ENCODE measurements at regions not wholly inside any gene's neighbourhood (a gene's known extent, or its start where the extent isn't known, plus 50 kb on each side); places are given as distances from the start of the nearest gene placed in this dataset.
A peak's percentile ranks its signal among the peaks of the same experiment; 100 is the strongest.

DNA sequence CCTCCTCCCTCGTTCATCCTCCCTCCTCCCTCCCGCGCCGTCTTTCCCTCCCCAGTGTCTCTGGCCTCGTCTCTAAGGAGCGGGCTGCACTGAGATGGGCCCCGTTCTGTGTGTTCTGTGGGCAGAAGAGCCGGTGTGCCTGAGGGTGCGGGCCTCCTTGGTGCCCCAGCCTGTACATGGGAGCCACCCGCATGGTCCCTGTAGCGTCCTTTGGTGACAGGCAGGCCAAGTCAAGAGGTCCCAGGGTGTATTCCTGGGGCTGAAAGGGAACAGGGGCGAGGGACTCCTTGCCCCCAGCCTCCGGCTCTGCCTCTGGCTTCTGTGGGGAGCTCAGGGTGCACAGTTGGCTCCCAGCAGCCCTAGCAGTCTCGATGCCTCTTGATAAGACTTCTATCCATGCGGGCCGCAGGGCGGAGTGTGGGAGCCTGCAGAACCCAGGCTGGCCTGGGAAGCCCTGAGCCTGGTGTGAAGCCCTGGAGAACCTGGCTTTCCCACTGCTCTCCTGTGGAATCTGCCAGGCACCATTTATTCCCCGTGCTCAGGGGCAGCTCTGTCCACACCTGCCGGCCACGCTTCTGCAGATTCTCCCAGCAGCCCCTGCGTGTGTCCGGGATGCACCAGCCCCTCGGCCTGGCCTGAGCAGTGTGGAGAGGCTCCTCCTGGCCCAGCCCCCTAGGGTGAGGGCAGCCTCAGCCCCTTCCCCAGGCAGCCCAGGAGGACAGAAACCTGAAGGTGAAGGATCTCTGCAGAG is 181.3 kb downstream of the KIF26A start:
- Mint-ChIP-seq H3K4me1 (ENCODE audit: low read depth) (no peaks in the 10 kb centered on the region), H3K36me3 (ENCODE audit: low read depth) (no peaks in the 10 kb centered on the region), H3K9me3 (ENCODE audit: low read depth) (no peaks in the 10 kb centered on the region), H3K4me3 (ENCODE audit: unreplicated experiment) (no peak overlapping the region), H3K27ac (ENCODE audit: unreplicated experiment) (no peak overlapping the region), H3K27me3 (ENCODE audit: low read depth) (peaks cover 8% of the 10 kb centered on the region)
- DNase-seq (ENCODE audit: low spot score) = peak; percentile 85
- no peak for TF ChIP-seq CTCF (IDR thresholded peaks at IDR 0.05)

DNA sequence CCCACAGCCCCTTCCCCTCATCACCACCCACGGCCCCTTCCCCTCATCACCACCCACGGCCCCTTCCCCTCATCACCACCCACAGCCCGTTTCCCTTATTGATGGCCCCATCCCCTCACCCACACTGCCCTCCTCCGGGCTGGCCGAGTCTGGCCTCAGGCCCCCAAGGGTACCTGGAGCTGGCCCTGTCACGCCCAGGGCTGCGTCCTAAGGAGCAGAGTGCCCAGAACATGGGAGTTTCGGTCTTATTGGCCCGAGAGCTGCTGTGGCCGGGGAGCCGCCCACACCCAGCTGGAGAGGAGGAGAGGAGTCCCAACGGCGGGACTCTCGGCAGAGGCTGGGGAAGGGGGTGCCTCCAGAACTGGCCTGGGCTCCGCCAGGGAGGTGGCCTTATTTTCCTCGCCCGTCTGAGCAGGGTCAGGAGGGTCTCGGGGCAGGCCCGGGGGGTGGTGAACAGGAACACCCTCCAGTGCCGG is 182.3 kb downstream of the KIF26A start:
- no peaks in the 10 kb centered on the region for H3K9me3 Mint-ChIP-seq (ENCODE audit: low read depth)
- peaks cover 8% of the 10 kb centered on the region for H3K27me3 Mint-ChIP-seq (ENCODE audit: low read depth)
- no peaks in the 10 kb centered on the region for H3K36me3 Mint-ChIP-seq (ENCODE audit: low read depth)
- no peak for DNase-seq (ENCODE audit: low spot score)
- H3K27ac Mint-ChIP-seq (ENCODE audit: unreplicated experiment) = no peak overlapping the region
- no peaks in the 10 kb centered on the region for H3K4me1 Mint-ChIP-seq (ENCODE audit: low read depth)
- TF ChIP-seq CTCF (IDR thresholded peaks at IDR 0.05) = no peak
- no peak overlapping the region for H3K4me3 Mint-ChIP-seq (ENCODE audit: unreplicated experiment)

DNA sequence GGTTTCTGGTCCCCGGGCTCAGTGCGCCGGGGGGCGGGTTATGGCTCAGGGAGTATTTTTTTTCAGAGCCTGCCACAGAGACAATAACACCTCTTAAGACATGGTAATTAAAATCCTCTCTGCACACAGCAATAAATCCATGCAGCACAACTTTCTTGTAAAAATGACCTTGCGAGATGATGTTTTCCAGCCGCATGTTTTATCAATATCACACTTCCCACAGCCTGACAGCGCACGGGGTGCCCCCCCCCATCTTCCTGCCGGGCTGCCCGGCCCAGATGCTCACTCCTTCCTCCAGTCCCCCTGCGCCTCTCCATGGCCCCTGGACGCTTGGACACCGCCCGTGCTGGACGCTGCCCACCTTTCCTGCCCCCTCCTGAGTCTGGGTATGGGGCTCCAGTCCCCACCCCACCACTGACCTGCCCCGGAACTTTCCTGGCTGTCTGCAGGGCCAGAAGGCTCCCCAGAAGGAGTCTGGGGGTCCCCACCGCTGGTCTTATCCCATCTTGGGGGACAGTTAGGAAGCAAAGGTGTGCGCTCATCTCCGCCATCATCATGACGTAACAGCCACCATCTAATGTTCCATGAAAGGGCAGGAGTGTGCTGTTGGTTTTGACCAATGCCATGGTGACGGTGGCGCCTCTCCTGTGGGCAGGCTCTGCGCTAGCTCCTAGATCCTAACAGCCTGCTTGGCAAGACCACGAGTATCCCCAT is 182.9 kb downstream of the KIF26A start:
- Mint-ChIP-seq H3K4me3 (ENCODE audit: unreplicated experiment) (no peak overlapping the region), H3K36me3 (ENCODE audit: low read depth) (no peaks in the 10 kb centered on the region), H3K27ac (ENCODE audit: unreplicated experiment) (no peak overlapping the region), H3K4me1 (ENCODE audit: low read depth) (no peaks in the 10 kb centered on the region), H3K9me3 (ENCODE audit: low read depth) (no peaks in the 10 kb centered on the region), H3K27me3 (ENCODE audit: low read depth) (peaks cover 8% of the 10 kb centered on the region)
- no peak for DNase-seq (ENCODE audit: low spot score)
- no peak for TF ChIP-seq CTCF (IDR thresholded peaks at IDR 0.05)

DNA sequence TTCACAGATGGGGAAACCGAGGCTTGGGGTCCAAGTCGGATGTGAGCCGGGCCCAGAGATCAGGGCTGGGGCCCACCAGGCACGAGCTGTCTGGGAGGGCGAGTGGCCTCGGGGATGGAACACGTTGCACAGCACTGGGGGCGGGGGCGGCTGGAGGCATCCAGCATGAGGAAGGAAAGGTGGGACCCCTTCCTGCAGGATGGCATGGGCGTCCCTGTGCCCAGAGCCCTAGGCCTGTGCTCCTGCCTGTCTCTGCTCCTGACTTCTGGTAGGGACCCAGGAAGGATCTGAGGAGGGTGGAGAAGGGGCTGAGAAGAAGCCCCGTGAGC is 183.4 kb downstream of the KIF26A start:
- no peak for DNase-seq (ENCODE audit: low spot score)
- H3K9me3 Mint-ChIP-seq (ENCODE audit: low read depth) = no peaks in the 10 kb centered on the region
- no peaks in the 10 kb centered on the region for H3K36me3 Mint-ChIP-seq (ENCODE audit: low read depth)
- no peak for TF ChIP-seq CTCF (IDR thresholded peaks at IDR 0.05)
- H3K27ac Mint-ChIP-seq (ENCODE audit: unreplicated experiment) = no peak overlapping the region
- no peak overlapping the region for H3K4me3 Mint-ChIP-seq (ENCODE audit: unreplicated experiment)
- no peaks in the 10 kb centered on the region for H3K4me1 Mint-ChIP-seq (ENCODE audit: low read depth)
- peaks cover 8% of the 10 kb centered on the region for H3K27me3 Mint-ChIP-seq (ENCODE audit: low read depth)

DNA sequence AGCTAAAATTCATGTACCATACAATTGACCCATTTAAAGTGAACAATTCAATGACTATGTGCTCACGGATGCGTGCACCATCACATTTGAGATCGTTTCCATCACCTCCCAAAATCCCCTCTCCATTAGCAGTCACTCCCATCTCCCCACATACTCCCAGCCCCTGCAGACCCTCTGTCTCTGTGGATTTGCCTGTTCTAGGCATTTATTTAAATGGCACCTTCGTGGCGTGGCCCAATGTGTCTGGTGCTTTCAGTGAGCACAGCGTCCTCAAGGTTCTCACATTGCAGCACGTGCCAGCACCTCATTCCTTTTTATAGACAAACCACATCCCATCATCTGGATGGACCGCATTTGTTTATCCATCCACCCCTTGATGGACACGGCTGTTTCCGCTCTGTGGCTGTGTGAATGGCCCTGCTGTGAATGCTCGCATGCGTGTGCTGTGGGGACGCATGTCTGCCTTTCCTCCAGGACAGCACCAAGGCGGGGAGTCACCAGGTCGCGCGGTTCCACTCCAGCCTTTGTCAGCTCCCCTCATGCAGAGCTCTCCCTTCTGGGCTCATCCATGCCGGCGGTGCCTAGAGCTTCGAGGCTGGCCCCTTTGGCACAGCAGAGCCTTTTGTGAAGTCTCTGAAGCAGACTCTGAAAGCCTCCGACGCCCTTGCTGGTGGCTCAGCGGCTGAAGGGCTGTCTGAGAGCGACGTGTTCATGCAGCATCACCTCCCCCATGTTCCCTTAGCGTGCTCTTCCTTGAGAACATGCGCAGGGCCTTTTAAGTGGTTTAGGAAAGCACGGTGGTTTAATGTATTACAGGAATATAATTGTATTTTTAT is 184.4 kb downstream of the KIF26A start:
- H3K36me3 Mint-ChIP-seq (ENCODE audit: low read depth) = no peaks in the 10 kb centered on the region
- no peak overlapping the region for H3K27ac Mint-ChIP-seq (ENCODE audit: unreplicated experiment)

More for the DNA sequence above, 184.4 kb downstream of the KIF26A start:
- TF ChIP-seq CTCF (IDR thresholded peaks at IDR 0.05) = no peak
- Mint-ChIP-seq H3K4me1 (ENCODE audit: low read depth) (no peaks in the 10 kb centered on the region), H3K4me3 (ENCODE audit: unreplicated experiment) (no peak overlapping the region), H3K27me3 (ENCODE audit: low read depth) (peaks cover 8% of the 10 kb centered on the region), H3K9me3 (ENCODE audit: low read depth) (no peaks in the 10 kb centered on the region)
- no peak for DNase-seq (ENCODE audit: low spot score)

Measured in chondrocyte (in vitro differentiated cells).